Peyer's patch (tissue), 4 donors: ENCODE measurements at regions not wholly inside any gene's neighbourhood (a gene's known extent, or its start where the extent isn't known, plus 50 kb on each side); places are given as distances from the start of the nearest gene placed in this dataset.

Experiments
- DNase-seq, 3 donors: peaks; one replicate each; pipeline ENCODE4 v3.0.0-alpha.2; 2017 to 2019
- H3K27ac ChIP-seq, 4 donors: fragments of 200-600 bp; sonication (generic); one replicate each; pipeline ENCODE4 v1.5.1; 2016 to 2019
- H3K27me3 ChIP-seq, 2 donors: fragments of 200-600 bp; sonication (generic); one replicate each; pipeline ENCODE4 v1.5.1; 2019
- H3K36me3 ChIP-seq, 3 donors: fragments of 200-600 bp; sonication (generic); one replicate each; pipeline ENCODE4 v1.5.1; 2016 to 2019
- H3K4me1 ChIP-seq, 4 donors: fragments of 200-600 bp; sonication (generic); one replicate each; pipeline ENCODE4 v1.5.1; 2016 to 2019
- H3K4me3 ChIP-seq, 4 donors: fragments of 200-600 bp; sonication (generic); 1 replicate in 3 of 4; 2 replicates in 1 of 4; pipeline ENCODE4 v1.5.1; 2016 to 2019; ENCODE audit warnings: mild to moderate bottlenecking in 1 of 4
- H3K9me3 ChIP-seq, 4 donors: fragments of 200-600 bp; sonication (generic); one replicate each; pipeline ENCODE4 v1.5.1; 2016 to 2019; ENCODE audit warnings: mild to moderate bottlenecking in 1 of 4
- CTCF ChIP-seq, 6 experiments: fragments of 450-650 bp in 4 of 6; fragments of 200-600 bp in 2 of 6; sonication (generic) in 1 of 6; IDR thresholded peaks; one replicate each; pipeline ENCODE4 v1.5.1; 2017 to 2019; ENCODE audit warnings: antibody characterized with exemption in 6 of 6, mild to moderate bottlenecking in 3 of 6, moderate library complexity in 1 of 6
- POLR2A ChIP-seq, 2 donors: fragments of 450-650 bp; IDR thresholded peaks; one replicate each; pipeline ENCODE4 v1.5.1; 2017; ENCODE audit warnings: antibody characterized with exemption in 2 of 2, mild to moderate bottlenecking in 2 of 2, moderate library complexity in 2 of 2

GRCh38 chr20:55668631-55669030, 336.7 kb downstream of the CBLN4 start:
- DNase-seq: no peak
- no peaks in the 10 kb centered on the region for H3K27me3 ChIP-seq
- H3K4me3 ChIP-seq: no peak overlapping the region
- no peak overlapping the region for H3K27ac ChIP-seq
- no peak for TF ChIP-seq CTCF (IDR thresholded peaks at IDR 0.05)
- TF ChIP-seq POLR2A (IDR thresholded peaks at IDR 0.05): no peak
- H3K4me1 ChIP-seq: no peaks in the 10 kb centered on the region
- no peaks in the 10 kb centered on the region for H3K9me3 ChIP-seq
- H3K36me3 ChIP-seq: no peaks in the 10 kb centered on the region

- Histone ChIP-seq H3K36me3 (no peaks in the 10 kb centered on the region), H3K9me3 (no peaks in the 10 kb centered on the region), H3K4me1 (no peaks in the 10 kb centered on the region), H3K27me3 (no peaks in the 10 kb centered on the region), H3K4me3 (no peak overlapping the region), H3K27ac (no peak overlapping the region)
- TF ChIP-seq CTCF (IDR thresholded peaks at IDR 0.05) (no peak), POLR2A (IDR thresholded peaks at IDR 0.05) (no peak)
- no peak for DNase-seq
Observed at GRCh38 chr20:55667955-55668354, 337.4 kb downstream of the CBLN4 start.

GRCh38 chr20:55667024-55667423, 338.3 kb downstream of the CBLN4 start:
- TF ChIP-seq CTCF (IDR thresholded peaks at IDR 0.05) (no peak), POLR2A (IDR thresholded peaks at IDR 0.05) (no peak)
- H3K27ac ChIP-seq: no peak overlapping the region
- H3K4me3 ChIP-seq: no peak overlapping the region
- no peaks in the 10 kb centered on the region for H3K9me3 ChIP-seq
- H3K36me3 ChIP-seq: no peaks in the 10 kb centered on the region
- DNase-seq: no peak
- H3K4me1 ChIP-seq: no peaks in the 10 kb centered on the region
- H3K27me3 ChIP-seq: no peaks in the 10 kb centered on the region

GRCh38 chr20:55656231-55656775, 349.0 kb downstream of the CBLN4 start:
- no peak overlapping the region for H3K4me3 ChIP-seq
- no peaks in the 10 kb centered on the region for H3K9me3 ChIP-seq
- no peaks in the 10 kb centered on the region for H3K36me3 ChIP-seq
- H3K4me1 ChIP-seq: no peaks in the 10 kb centered on the region
- no peak for DNase-seq
- TF ChIP-seq POLR2A (IDR thresholded peaks at IDR 0.05) (no peak), CTCF (IDR thresholded peaks at IDR 0.05) (no peak)
- no peak overlapping the region for H3K27ac ChIP-seq
- no peaks in the 10 kb centered on the region for H3K27me3 ChIP-seq

- H3K36me3 ChIP-seq: no peaks in the 10 kb centered on the region
- DNase-seq: no peak
Observed at GRCh38 chr20:55650657-55651360, 354.5 kb downstream of the CBLN4 start.

More at GRCh38 chr20:55650657-55651360, 354.5 kb downstream of the CBLN4 start:
- Histone ChIP-seq H3K4me3 (no peak overlapping the region), H3K4me1 (no peaks in the 10 kb centered on the region), H3K9me3 (no peaks in the 10 kb centered on the region), H3K27ac (no peak overlapping the region), H3K27me3 (no peaks in the 10 kb centered on the region)
- TF ChIP-seq POLR2A (IDR thresholded peaks at IDR 0.05): no peak
- TF ChIP-seq CTCF (IDR thresholded peaks at IDR 0.05): no peak
